ENCODE measurements at regions not wholly inside any gene's neighbourhood (a gene's known extent, or its start where the extent isn't known, plus 50 kb on each side); places are given as distances from the start of the nearest gene placed in this dataset.

- ChIA-PET CTCF (interaction anchor here (0.9 to 4.3 kb wide), 6 partner anchors 11 to 258 kb away, joined by 3 to 49 read pairs (median 6); no protein-coding TSS in a partner anchor), POLR2A (no interaction called here)
- Mint-ChIP-seq H3K27me3 (ENCODE audit: low read depth) (peaks cover 10% of the 10 kb centered on the region; the same call in 1 of the 2 replicates), H3K27ac (no peak overlapping the region), H3K36me3 (no peaks in the 10 kb centered on the region), H3K4me1 (no peaks in the 10 kb centered on the region), H3K4me3 (no peak overlapping the region), H3K9me3 (peaks cover 18% of the 10 kb centered on the region)
- ATAC-seq (no peak), DNase-seq (ENCODE audit: low spot score) (no peak)
- TF ChIP-seq ZNF263 (CRISPR knock-in tag; IDR thresholded peaks at IDR 0.05; ENCODE audit: low read depth) = no peak
- TF ChIP-seq E2F1 (CRISPR knock-in tag; IDR thresholded peaks at IDR 0.05) = no peak
- TF ChIP-seq, protein P1, sequence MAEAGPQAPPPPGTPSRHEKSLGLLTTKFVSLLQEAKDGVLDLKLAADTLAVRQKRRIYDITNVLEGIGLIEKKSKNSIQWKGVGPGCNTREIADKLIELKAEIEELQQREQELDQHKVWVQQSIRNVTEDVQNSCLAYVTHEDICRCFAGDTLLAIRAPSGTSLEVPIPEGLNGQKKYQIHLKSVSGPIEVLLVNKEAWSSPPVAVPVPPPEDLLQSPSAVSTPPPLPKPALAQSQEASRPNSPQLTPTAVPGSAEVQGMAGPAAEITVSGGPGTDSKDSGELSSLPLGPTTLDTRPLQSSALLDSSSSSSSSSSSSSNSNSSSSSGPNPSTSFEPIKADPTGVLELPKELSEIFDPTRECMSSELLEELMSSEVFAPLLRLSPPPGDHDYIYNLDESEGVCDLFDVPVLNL (CRISPR knock-in tag; IDR thresholded peaks at IDR 0.05; ENCODE audit: borderline replicate concordance, low read depth) = no peak
- TF ChIP-seq GTF2I (CRISPR knock-in tag; conservative IDR thresholded peaks at IDR 0.05) = no peak
- TF ChIP-seq, protein P2, sequence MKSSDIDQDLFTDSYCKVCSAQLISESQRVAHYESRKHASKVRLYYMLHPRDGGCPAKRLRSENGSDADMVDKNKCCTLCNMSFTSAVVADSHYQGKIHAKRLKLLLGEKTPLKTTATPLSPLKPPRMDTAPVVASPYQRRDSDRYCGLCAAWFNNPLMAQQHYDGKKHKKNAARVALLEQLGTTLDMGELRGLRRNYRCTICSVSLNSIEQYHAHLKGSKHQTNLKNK (CRISPR knock-in tag; IDR thresholded peaks at IDR 0.05) = no peak
- TF ChIP-seq, protein P3, sequence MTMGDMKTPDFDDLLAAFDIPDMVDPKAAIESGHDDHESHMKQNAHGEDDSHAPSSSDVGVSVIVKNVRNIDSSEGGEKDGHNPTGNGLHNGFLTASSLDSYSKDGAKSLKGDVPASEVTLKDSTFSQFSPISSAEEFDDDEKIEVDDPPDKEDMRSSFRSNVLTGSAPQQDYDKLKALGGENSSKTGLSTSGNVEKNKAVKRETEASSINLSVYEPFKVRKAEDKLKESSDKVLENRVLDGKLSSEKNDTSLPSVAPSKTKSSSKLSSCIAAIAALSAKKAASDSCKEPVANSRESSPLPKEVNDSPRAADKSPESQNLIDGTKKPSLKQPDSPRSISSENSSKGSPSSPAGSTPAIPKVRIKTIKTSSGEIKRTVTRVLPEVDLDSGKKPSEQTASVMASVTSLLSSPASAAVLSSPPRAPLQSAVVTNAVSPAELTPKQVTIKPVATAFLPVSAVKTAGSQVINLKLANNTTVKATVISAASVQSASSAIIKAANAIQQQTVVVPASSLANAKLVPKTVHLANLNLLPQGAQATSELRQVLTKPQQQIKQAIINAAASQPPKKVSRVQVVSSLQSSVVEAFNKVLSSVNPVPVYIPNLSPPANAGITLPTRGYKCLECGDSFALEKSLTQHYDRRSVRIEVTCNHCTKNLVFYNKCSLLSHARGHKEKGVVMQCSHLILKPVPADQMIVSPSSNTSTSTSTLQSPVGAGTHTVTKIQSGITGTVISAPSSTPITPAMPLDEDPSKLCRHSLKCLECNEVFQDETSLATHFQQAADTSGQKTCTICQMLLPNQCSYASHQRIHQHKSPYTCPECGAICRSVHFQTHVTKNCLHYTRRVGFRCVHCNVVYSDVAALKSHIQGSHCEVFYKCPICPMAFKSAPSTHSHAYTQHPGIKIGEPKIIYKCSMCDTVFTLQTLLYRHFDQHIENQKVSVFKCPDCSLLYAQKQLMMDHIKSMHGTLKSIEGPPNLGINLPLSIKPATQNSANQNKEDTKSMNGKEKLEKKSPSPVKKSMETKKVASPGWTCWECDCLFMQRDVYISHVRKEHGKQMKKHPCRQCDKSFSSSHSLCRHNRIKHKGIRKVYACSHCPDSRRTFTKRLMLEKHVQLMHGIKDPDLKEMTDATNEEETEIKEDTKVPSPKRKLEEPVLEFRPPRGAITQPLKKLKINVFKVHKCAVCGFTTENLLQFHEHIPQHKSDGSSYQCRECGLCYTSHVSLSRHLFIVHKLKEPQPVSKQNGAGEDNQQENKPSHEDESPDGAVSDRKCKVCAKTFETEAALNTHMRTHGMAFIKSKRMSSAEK (CRISPR knock-in tag; IDR thresholded peaks at IDR 0.05; ENCODE audit: borderline replicate concordance) = no peak
- no peak for TF ChIP-seq RORB (CRISPR knock-in tag; IDR thresholded peaks at IDR 0.05)
- no peak for TF ChIP-seq OVOL2 (CRISPR knock-in tag; IDR thresholded peaks at IDR 0.05; ENCODE audit: borderline replicate concordance)
- TF ChIP-seq CBFB (CRISPR knock-in tag; IDR thresholded peaks at IDR 0.05; ENCODE audit: low read depth) = no peak
- TF ChIP-seq NR3C1 (CRISPR knock-in tag; conservative IDR thresholded peaks at IDR 0.05; ENCODE audit: low read depth) = no peak
- no peak for TF ChIP-seq JUN (CRISPR knock-in tag; IDR thresholded peaks at IDR 0.05)
- TF ChIP-seq NFATC4 (CRISPR knock-in tag; IDR thresholded peaks at IDR 0.05) = no peak
- no peak for TF ChIP-seq TEAD4 (CRISPR knock-in tag; IDR thresholded peaks at IDR 0.05)
Observed at GRCh38 chr9:16132513-16132912, 579.7 kb downstream of the CCDC171 start.

GRCh38 chr9:16133032-16133431 is 580.2 kb downstream of the CCDC171 start:
- DNase-seq (ENCODE audit: low spot score) = no peak
- Mint-ChIP-seq H3K27me3 (ENCODE audit: low read depth) (peaks cover 10% of the 10 kb centered on the region; the same call in 1 of the 2 replicates), H3K4me3 (no peak overlapping the region), H3K27ac (no peak overlapping the region), H3K4me1 (no peaks in the 10 kb centered on the region; the same call in 1 of the 2 replicates), H3K9me3 (peaks cover 18% of the 10 kb centered on the region), H3K36me3 (no peaks in the 10 kb centered on the region)
- CTCF ChIA-PET = interaction anchor here (0.6 to 4.3 kb wide), 18 partner anchors 8 to 477 kb away, joined by 3 to 49 read pairs (median 4); no protein-coding TSS in a partner anchor
- POLR2A ChIA-PET = no interaction called here
- ATAC-seq = no peak
- TF ChIP-seq CBFB (CRISPR knock-in tag; IDR thresholded peaks at IDR 0.05; ENCODE audit: low read depth) (no peak), CTCF (IDR thresholded peaks at IDR 0.05) (no peak), CREB1 (CRISPR knock-in tag; IDR thresholded peaks at IDR 0.05) (no peak), MAX (CRISPR knock-in tag; IDR thresholded peaks at IDR 0.05) (no peak), ATF2 (CRISPR knock-in tag; IDR thresholded peaks at IDR 0.05; ENCODE audit: borderline replicate concordance, low read depth) (no peak), ZNF219 (CRISPR knock-in tag; IDR thresholded peaks at IDR 0.05; ENCODE audit: borderline replicate concordance) (no peak), SMAD4 (CRISPR knock-in tag; IDR thresholded peaks at IDR 0.05) (no peak), HMGA2 (CRISPR knock-in tag; IDR thresholded peaks at IDR 0.05) (no peak), FOXP1 (CRISPR knock-in tag; IDR thresholded peaks at IDR 0.05; ENCODE audit: borderline replicate concordance) (no peak), NFATC4 (CRISPR knock-in tag; IDR thresholded peaks at IDR 0.05) (no peak), ETV6 (CRISPR knock-in tag; IDR thresholded peaks at IDR 0.05) (no peak), KAT7 (CRISPR knock-in tag; IDR thresholded peaks at IDR 0.05; ENCODE audit: borderline replicate concordance) (no peak), NFYB (CRISPR knock-in tag; conservative IDR thresholded peaks at IDR 0.05; ENCODE audit: low read depth) (no peak), ATF1 (CRISPR knock-in tag; IDR thresholded peaks at IDR 0.05) (no peak)
- TF ChIP-seq, protein P2 (CRISPR knock-in tag; IDR thresholded peaks at IDR 0.05) = no peak
